ENCODE measurements at regions not wholly inside any gene's neighbourhood (a gene's known extent, or its start where the extent isn't known, plus 50 kb on each side); places are given as distances from the start of the nearest gene placed in this dataset.

DNA sequence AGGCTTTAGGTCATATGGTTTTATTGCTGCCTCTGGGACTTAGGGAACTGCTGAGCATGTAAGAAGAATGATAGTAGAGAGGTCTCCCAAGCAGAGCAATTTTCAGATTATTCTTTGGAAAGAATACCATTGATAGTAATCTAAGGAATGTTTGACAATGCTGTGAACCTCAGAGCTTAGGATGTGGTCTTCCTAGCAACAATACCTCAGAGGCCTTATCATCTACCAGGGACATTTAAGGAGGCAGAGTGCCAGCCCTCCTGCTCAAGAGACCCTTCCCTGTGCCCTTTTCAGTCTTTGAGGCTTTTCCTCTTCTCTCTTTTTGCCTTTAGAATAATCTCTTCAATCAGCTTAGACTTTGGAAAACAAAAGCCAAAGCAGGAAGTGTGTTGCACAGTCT is 272.1 kb downstream of the OXSM start:
- in situ Hi-C loops (cut with MboI; ENCODE audit: low pct_unique_long_range_greater_than_20kb, low sequenced_read_pairs, unreplicated experiment), result no loop called here
- no peak for TF ChIP-seq CTCF (IDR thresholded peaks at IDR 0.05; ENCODE audit: extremely low read depth, insufficient read depth, missing control alignments)
- no peak for DNase-seq (ENCODE audit: low spot score)

DNA sequence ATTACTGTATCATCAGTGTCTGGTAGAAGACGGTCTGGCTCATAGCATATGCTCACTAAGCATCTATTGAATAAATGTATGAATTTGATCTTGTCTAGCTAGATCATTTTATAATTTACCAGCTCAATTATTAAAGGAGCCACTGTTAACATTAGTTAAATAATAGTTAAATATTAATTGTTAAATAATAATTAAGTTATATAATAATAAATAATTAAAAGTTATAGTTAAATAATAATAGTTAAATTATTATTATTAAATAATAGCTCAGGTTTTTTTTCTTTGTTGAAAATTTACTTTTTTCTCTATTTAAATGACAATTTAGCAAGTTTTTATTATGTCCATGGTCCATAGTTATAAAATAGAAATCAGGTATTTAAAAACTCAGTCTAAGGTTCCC is 274.4 kb downstream of the OXSM start:
- in situ Hi-C loops (cut with MboI; ENCODE audit: low pct_unique_long_range_greater_than_20kb, low sequenced_read_pairs, unreplicated experiment), result no loop called here
- no peak for DNase-seq (ENCODE audit: low spot score)
- TF ChIP-seq CTCF (IDR thresholded peaks at IDR 0.05; ENCODE audit: extremely low read depth, insufficient read depth, missing control alignments), result no peak

DNA sequence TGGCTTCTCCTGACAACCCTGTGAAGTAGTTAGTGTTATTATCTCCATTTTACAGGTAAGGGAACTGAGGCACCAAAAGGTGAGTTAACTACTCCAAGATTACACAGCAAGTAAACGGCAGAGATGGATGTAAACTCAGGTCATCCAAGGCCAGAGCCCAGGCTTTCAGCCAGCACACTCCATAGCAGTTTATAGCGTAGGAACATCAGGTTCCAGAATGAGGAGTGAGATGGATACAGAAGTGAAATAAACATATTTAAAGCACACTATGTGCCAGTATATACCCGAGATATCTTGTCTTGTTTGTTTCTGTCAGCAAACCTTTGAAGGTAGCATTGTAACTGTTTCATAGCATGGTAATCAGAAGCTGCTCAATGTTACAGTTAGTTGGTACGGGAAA is 279.0 kb downstream of the OXSM start:
- no peak for TF ChIP-seq CTCF (IDR thresholded peaks at IDR 0.05; ENCODE audit: extremely low read depth, insufficient read depth, missing control alignments)
- in situ Hi-C loops (cut with MboI; ENCODE audit: low pct_unique_long_range_greater_than_20kb, low sequenced_read_pairs, unreplicated experiment), result no loop called here
- no peak for DNase-seq (ENCODE audit: low spot score)

GRCh38 chr3:26070854-26071253 is 281.0 kb downstream of the OXSM start:
- TF ChIP-seq CTCF (IDR thresholded peaks at IDR 0.05; ENCODE audit: extremely low read depth, insufficient read depth, missing control alignments), result no peak
- DNase-seq (ENCODE audit: low spot score), result no peak
- in situ Hi-C loops (cut with MboI; ENCODE audit: low pct_unique_long_range_greater_than_20kb, low sequenced_read_pairs, unreplicated experiment), result no loop called here

- TF ChIP-seq CTCF (IDR thresholded peaks at IDR 0.05; ENCODE audit: extremely low read depth, insufficient read depth, missing control alignments), result no peak
- no peak for DNase-seq (ENCODE audit: low spot score)
- in situ Hi-C loops (cut with MboI; ENCODE audit: low pct_unique_long_range_greater_than_20kb, low sequenced_read_pairs, unreplicated experiment), result no loop called here
These were observed 284.2 kb downstream of the OXSM start for GRCh38 chr3:26074080-26074479.

DNA sequence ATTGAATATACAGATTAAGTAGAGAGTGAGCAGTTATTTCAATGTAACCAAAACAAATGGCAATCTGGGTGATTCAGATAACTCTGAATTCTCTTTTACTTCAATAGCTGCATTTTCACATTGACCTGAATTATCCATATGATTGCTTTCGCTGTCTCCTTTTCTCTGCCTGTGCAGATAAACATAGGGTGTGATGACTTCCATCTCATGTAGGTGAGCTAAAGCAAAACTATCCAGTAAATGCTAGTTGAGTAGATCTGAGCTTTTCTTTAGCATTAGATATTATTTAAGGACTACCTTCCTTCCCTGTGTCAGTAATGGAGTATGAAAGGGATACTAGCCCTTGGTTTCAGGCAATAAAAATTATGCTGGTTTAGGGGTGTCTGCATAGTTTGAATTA is 288.6 kb downstream of the OXSM start:
- in situ Hi-C loops (cut with MboI; ENCODE audit: low pct_unique_long_range_greater_than_20kb, low sequenced_read_pairs, unreplicated experiment), result no loop called here
- no peak for TF ChIP-seq CTCF (IDR thresholded peaks at IDR 0.05; ENCODE audit: extremely low read depth, insufficient read depth, missing control alignments)
- DNase-seq (ENCODE audit: low spot score), result no peak

- DNase-seq (ENCODE audit: low spot score), result no peak
- no peak for TF ChIP-seq CTCF (IDR thresholded peaks at IDR 0.05; ENCODE audit: extremely low read depth, insufficient read depth, missing control alignments)
- in situ Hi-C loops (cut with MboI; ENCODE audit: low pct_unique_long_range_greater_than_20kb, low sequenced_read_pairs, unreplicated experiment), result no loop called here
These were observed 291.3 kb downstream of the OXSM start for GRCh38 chr3:26081166-26081565.

Measured in GM13977 (cell line).